Testis (tissue), 2 donors: ENCODE measurements at regions not wholly inside any gene's neighbourhood (a gene's known extent, or its start where the extent isn't known, plus 50 kb on each side); places are given as distances from the start of the nearest gene placed in this dataset.
A peak's percentile ranks its signal among the peaks of the same experiment; 100 is the strongest.

Source experiments
- POLR2A ChIP-seq: fragments of 450-650 bp; IDR thresholded peaks from one replicate; pipeline ENCODE4 v1.6.1; 2017; ENCODE audit warnings: antibody characterized with exemption, mild to moderate bottlenecking, moderate library complexity
- TF ChIP-seq, protein P1 (sequence below), 3 experiments: fragments of 450-650 bp in 2 of 3; fragments of 200-600 bp in 1 of 3; sonication (generic) in 1 of 3; IDR thresholded peaks; one replicate each; pipeline ENCODE4 v1.5.1; 2016 to 2019; ENCODE audit warnings: antibody characterized with exemption in 3 of 3, mild to moderate bottlenecking in 2 of 3, moderate library complexity in 1 of 3

DNA sequence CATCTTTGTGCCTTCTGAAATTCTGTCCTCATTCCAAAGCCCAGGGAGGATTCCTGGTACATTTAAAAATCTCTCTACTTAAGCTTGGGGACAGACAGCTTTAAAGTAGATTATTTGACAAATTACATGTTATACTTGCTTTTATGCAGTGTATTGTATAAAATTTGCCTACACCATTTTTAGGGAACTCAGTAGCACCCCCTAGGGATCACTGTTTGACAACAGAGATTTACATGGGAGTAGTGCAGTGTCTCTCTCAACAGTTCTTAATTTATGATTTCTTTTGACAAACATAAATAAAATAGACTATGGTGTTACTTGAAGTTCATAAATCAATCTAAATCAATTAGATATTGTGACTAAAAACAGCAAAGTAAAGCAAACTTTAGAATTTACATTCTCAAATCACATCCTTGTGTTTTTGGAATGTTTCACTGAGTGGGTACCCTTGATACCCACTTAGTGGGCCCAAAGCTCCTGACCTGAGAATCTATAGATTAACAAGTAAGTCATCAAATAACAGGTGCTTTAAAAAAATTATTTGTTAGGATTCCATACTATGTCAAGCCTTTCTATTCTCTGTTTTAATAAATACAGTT is 428.8 kb downstream of the DYNC2H1 start:
- TF ChIP-seq, protein P1, sequence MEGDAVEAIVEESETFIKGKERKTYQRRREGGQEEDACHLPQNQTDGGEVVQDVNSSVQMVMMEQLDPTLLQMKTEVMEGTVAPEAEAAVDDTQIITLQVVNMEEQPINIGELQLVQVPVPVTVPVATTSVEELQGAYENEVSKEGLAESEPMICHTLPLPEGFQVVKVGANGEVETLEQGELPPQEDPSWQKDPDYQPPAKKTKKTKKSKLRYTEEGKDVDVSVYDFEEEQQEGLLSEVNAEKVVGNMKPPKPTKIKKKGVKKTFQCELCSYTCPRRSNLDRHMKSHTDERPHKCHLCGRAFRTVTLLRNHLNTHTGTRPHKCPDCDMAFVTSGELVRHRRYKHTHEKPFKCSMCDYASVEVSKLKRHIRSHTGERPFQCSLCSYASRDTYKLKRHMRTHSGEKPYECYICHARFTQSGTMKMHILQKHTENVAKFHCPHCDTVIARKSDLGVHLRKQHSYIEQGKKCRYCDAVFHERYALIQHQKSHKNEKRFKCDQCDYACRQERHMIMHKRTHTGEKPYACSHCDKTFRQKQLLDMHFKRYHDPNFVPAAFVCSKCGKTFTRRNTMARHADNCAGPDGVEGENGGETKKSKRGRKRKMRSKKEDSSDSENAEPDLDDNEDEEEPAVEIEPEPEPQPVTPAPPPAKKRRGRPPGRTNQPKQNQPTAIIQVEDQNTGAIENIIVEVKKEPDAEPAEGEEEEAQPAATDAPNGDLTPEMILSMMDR (IDR thresholded peaks at IDR 0.05), result peak in 2 of 3 experiments; percentile 24 to 35
- TF ChIP-seq POLR2A, result no peak
